ENCODE measurements at regions not wholly inside any gene's neighbourhood (a gene's known extent, or its start where the extent isn't known, plus 50 kb on each side); places are given as distances from the start of the nearest gene placed in this dataset.

DNA sequence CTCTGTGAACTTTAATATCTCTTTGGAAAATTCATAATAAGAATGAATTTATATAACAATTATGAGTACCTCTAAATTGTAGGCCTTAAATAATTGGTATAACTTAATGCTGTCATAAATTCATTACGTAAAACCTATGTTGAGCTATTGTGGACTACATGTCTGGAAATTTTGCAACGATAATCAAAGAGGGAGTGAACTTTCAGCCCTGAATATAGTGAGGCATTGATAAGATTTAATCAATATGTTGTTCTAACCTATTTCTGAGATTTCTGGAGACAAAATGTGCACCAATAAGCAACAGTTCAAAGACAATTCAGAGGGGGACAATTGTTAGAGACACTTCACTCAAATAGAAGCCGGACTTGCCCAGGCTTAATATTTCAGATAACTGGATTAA, 499.4 kb downstream of the ELAVL2 start:
- DNase-seq: no peak

- DNase-seq: no peak
Measured at GRCh38 chr9:23341346-23341745, 484.7 kb downstream of the ELAVL2 start.

- DNase-seq: no peak
Measured at GRCh38 chr9:23342291-23342690, 483.7 kb downstream of the ELAVL2 start.

GRCh38 chr9:23343226-23343625, 482.8 kb downstream of the ELAVL2 start:
- DNase-seq: no peak

GRCh38 chr9:23361096-23361495, 464.9 kb downstream of the ELAVL2 start:
- DNase-seq: no peak

DNA sequence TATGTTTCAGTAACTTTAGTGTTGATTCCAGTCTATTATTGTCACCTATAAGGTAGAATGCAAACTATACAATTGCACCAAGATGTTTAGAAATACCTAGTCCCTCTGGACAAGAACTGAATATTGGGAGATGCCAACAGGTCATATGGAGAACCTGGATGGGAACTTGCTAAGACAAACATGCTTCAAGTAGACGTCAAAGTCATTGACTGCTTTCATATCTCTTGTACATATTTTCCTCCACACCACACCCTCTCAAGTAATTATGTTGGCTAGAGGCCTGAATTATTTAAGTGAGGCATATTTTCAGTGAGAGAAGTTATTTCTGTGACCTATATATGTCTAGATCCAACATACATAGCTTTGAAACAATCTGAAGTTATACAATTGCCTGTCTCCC, 453.3 kb downstream of the ELAVL2 start:
- DNase-seq: no peak

DNA sequence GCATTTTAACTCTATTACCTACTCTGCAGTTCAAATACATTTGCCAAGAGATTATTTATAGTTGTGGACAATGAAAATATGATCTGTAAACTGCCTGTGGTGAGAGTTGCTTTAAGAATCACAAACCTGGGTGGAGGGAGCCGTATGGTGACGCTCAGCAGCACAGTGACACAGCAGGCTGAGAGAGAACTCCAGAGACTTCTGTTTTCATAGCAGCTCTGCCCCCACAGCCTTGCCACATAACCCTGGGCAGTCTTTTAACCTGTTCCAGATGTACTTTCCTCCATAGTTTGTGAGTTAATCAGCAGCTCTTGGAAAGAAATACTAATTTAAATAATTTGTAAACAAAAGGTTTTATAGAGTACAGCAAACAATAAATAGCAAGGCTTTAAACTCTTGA, 450.5 kb downstream of the ELAVL2 start:
- no peak for DNase-seq

DNA sequence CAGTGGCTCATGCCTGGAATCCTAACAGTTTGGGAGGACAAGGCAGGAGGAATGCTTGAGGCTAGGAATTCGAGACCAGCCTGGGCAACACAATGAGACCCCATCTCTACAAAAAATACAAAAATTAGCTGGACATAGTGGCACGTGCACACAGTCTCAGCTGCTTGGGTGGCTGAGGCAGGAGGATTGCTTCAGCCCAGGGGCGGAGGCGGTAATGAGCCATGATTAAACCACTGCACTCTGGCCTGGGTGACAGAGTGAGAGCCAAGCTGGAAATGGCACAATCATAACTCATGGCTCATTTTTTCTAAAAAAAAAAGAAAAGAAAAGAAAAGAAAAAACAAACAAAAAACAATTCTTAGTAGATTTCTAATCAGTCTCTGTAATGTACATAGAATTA, 446.2 kb downstream of the ELAVL2 start:
- no peak for DNase-seq

GRCh38 chr9:23380821-23381220, 445.2 kb downstream of the ELAVL2 start:
- DNase-seq: no peak

- DNase-seq: no peak
Measured at GRCh38 chr9:23382418-23382817, 443.6 kb downstream of the ELAVL2 start.

DNA sequence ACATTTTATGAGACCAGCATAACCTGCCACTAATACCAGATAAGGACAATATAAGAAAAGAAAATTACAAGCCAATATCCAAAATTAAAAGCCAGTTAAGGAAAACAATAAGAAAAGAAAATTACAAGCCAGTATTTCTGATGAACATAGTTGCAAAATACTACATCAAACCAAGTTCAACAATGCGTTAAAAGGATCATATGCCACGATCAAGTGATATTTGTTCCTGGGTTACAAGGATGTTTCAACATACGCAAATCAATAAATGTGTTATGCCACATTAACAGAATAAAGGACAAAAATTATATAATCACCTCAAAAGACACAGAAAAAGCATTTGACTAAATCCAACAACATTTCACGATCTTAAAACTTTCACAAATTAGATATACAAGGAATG, 431.9 kb downstream of the ELAVL2 start:
- no peak for DNase-seq

DNA sequence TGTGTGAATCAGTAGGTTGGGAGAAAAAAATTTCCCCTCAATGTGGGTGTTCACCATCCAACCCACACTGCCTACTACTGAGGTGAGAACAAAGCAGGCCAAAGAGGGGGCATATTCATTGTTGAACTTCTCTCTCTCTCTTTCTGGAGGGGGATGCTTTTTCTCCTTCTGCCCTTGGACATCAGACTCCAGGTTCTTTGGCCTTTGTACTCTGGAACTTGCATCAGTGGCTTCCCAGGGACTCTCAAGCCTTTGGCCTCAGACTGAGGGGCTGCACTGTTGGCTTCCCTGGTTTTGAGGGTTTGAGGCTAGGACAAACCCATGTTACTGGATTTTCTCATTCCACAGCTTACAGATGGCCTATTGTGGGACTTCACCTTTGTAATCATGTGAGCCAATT, 417.2 kb downstream of the ELAVL2 start:
- DNase-seq: no peak

DNA sequence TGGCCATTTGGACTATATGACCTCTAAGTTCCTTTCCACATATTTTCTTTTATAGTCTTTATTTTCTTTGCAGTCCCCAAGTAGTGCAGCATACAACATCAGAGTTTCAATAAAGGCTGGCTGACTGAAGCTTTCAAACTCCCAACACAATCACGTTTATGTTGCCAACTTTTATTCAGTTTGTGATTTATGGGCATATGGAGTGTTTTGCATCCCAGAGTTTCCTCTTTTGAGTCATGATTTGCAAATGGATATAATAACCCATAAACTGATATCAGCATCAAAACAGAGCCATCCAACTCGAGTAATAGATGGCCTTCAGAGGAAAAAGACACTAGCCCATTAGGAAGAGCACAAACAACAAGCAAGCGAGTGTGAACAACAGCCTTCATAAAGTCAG, 414.0 kb downstream of the ELAVL2 start:
- no peak for DNase-seq

DNA sequence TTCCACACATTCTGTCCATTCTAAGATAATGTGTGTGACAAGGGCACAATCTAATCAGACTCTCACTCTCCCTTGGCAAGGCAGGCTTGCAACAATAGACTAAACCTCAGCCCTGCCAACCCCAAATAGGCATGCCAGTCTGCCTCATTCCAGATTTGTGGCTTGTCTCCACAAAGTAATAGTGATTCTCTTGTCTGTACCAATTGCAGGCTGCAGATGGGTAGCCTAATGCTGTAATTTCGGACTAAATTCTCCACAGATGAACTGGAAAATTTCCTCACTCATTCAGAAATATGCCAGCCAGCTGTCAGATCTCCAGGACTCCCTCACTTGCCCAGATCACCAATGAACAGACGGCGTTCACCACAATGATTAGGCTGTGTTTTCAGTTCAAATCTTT, 413.6 kb downstream of the ELAVL2 start:
- peak; percentile 74 for DNase-seq

- DNase-seq: peak; percentile 66
Measured at GRCh38 chr9:23413541-23413940, 412.5 kb downstream of the ELAVL2 start.

DNA sequence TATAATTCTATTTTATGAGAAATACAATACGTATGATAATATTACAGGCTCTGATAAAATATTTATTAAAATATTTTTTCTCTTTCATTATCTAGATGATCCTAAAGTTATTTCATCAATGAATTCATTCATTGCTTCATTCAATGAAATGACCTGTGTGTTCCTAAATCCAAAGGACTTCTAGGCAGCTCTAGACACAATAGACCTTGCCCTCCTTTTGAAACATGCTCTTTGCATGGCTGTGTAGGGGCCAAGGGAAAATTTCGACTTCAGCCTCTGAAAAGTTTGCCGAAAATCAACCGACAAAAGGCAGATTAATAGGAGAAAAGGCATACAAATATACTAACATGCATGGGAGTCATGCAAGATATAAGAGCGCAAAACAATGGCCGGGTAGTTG, 402.0 kb downstream of the ELAVL2 start:
- DNase-seq: no peak

GRCh38 chr9:23426144-23426543, 399.9 kb downstream of the ELAVL2 start:
- DNase-seq: no peak

DNA sequence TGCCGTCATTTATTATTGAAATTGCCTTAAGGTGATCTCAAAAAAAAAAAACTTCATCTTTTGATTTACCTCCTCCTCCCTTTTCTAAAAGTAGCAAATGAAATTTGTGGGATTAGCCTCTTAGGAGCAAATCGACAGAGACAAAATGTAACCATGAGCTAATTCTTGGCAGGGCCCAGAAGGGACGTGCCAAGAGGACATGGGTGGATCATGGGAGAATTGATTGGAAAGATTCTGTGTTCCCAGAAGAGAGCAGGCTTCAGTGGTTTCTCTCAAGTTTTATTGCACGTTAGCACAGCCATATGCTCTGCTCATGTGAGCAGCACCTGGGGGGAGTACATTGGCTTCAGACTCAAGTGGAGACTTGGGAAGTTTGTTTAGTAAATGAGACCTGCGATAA, 394.6 kb downstream of the ELAVL2 start:
- no peak for DNase-seq

DNA sequence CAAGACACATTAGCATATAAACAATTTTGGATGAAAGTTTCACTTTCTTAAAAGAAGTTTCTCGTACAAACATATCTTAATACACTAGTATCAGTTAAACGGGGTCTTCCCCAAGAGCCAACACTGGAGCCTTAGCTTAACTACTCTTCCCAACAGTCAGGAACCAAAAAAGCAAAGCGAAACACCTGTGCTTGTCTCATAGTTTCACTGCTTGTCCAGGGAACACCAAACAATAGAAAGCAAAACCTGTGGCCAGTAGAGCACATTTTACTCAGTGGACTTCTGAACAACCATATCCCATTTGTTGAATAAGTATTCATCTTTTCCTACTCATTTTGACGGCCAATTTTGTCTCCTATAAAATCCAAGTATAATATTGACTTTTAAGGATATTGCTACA, 391.4 kb downstream of the ELAVL2 start:
- DNase-seq: no peak

GRCh38 chr9:23438299-23438907, 387.6 kb downstream of the ELAVL2 start:
- DNase-seq: no peak

- DNase-seq: no peak
Measured at GRCh38 chr9:23441275-23441674, 384.8 kb downstream of the ELAVL2 start.

- no peak for DNase-seq
Measured at GRCh38 chr9:23444658-23445057, 381.4 kb downstream of the ELAVL2 start.

DNA sequence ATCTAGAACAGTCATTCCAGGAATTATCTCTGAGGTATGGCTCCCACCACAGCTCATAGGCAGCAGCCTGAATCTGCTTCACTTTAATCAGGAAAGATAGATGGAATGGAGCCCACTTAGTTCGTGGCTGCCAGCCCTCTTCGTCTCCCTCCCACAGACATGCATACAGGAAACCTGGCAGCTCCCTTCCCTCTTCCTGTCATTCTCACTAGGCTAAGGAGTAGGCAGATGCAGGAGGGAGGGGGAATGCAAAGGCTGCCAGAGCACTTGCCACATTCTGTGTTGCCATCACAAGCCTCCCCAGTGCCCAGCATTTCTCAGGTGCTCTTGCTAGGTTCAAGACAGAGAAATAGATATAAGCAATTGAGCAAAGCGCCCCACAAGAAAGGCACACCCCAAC, 378.9 kb downstream of the ELAVL2 start:
- DNase-seq: peak; percentile 32

DNA sequence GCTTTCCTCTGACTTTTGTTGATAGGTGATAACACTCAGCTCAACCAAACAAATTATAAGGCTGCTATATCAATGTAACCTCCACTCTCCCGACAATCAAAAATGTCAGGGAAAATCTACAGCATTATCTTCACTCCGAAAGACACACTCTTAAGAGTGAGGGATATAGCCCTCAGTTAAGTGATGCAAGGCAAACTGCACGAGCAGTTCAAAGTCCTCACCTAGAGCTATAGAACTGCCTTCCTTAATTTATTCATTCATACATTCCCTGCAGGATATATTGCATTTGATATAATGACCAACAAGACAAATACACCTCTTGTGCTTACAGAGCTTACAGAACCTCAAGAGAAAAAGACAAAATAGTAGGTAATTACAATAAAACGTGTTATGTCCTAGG, 378.1 kb downstream of the ELAVL2 start:
- DNase-seq: no peak

DNA sequence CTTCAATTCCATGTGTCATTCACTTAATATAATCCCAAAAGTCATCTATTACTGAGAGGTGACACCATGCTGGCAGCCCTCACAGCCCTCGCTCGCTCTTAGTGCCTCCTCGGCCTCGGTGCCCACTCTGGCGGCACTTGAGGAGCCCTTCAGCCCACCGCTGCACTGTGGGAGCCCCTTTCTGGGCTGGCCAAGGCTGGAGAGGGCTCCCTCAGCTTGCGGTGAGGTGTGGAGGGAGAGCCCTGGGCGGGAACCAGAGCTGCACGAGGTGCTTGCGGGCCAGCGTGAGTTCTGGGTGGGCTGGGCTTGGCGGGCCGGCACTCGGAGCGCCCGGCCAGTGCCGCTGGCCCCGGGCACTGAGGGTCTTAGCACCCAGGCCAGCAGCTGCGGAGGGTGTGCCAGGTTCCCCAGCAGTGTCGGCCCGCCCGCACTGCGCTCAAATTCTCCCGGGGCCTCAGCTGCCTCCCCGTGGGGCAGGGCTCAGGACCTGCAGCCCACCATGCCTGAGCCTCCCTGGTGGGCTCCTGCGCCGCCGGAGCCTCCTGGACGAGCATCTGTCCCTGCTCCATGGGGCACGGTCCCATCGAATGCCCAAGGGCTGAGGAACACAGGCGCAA, 374.1 kb downstream of the ELAVL2 start:
- no peak for DNase-seq
